ENCODE measurements at regions not wholly inside any gene's neighbourhood (a gene's known extent, or its start where the extent isn't known, plus 50 kb on each side); places are given as distances from the start of the nearest gene placed in this dataset.

- DNase-seq (ENCODE audit: low read depth in 2 of 2) = no peak
Observed at GRCh38 chr3:64464955-64465354, 222.8 kb downstream of the ADAMTS9 start.

DNA sequence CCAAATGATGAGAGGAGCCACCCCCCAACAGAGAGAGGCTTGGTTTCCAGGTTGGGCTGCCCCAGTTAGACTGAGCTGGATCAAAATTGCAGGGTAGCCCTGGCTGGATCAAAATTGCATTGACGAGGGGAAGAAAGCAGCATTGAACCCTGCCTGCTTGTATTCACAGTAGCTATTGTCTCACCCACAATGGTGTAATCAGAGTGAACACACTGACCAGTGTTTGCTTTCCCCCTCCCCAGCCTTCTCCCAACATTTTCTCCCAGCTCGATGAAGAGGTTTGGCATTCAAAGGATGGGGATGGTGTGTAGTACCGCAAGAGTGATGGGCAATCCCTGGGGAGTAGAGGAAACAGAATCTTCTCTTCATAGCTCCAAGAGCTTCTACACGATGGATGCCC is 223.8 kb downstream of the ADAMTS9 start:
- no peak for DNase-seq (ENCODE audit: low read depth in 2 of 2)

DNA sequence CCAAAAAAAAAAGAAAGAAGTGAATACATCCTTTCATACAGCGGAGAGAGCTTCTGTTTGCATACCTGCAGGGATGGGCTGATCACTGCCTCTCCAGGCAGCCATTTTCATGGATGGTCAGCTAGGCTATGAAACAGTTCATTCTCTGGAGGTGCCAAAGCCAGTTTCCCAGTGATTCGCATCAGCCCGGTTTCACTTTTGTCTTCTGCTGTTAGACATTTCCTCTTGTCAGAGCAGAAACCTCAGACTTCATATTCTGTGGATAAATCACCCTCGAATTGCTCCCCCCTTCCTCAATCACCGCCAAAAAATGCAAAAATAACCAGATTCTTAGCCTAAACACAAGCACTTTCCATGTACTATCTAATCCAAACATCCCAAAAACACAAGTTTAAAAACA is 225.6 kb downstream of the ADAMTS9 start:
- DNase-seq (ENCODE audit: low read depth in 2 of 2) = no peak

DNA sequence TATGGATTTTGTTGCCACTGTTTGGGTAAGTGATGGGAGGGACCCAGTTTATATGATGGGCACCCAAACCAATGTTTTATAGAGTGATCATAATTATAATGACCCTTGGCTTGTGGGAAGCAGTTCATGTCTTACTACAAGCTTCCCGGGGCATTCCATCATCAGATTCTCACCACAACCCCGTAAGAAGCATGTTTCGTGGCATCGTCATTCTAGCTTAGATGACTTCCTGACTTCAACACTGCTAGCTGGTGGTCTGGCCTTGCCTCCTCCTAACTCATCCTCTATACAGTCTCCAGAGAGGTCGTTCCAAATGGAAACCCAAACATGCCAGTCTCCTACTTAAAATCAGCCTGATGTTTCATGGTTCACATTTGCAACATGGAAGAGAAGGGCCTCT is 226.9 kb downstream of the ADAMTS9 start:
- DNase-seq (ENCODE audit: low read depth in 2 of 2) = no peak

DNA sequence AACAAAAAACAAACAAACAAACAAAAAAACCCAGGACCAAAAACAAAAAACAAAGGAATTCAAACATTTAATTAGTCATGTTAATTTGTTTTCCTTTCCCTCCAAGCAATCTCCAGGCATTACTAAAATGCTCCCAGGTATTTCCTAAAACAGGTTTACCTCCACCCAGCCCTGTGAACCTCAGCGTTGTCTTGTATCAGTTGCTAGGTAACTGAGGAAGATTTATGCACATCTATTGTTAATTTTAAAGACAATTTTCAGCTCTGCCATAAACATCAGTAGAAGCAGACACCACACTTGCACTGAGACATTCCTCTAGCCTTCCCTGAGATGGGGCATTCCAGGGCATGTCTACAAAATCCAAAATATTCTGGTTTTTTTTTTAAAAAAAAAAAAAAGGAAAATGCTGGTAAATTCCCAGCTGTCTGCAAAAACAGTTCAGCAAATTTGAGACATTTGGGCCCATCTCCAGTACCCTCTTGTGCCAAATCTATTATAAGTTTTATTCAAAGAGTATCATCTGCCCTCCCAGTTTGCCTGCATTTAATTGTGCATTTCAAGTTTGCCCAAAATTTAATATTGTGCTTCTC is 227.6 kb downstream of the ADAMTS9 start:
- DNase-seq (ENCODE audit: low read depth in 2 of 2) = no peak

DNA sequence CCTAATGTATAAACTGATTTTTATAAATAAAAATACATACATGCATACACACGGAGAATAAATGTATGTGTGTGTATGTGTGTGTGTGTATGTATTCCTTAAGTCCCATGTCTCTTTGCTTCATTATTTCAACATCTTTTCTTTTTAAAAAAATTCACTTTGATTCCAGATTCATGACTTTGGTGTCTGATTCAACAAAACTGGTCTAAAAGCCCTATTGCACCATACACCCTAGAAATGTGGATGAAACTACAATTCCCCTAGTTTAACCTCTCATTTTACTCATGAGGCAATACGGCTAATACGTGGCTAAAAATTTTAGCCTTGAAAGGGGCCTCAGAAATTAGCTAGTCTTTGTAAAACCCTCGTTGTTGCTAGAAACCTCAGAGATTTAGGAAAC is 228.1 kb downstream of the ADAMTS9 start:
- no peak for DNase-seq (ENCODE audit: low read depth in 2 of 2)

GRCh38 chr3:64457811-64458210 is 230.0 kb downstream of the ADAMTS9 start:
- no peak for DNase-seq (ENCODE audit: low read depth in 2 of 2)

DNA sequence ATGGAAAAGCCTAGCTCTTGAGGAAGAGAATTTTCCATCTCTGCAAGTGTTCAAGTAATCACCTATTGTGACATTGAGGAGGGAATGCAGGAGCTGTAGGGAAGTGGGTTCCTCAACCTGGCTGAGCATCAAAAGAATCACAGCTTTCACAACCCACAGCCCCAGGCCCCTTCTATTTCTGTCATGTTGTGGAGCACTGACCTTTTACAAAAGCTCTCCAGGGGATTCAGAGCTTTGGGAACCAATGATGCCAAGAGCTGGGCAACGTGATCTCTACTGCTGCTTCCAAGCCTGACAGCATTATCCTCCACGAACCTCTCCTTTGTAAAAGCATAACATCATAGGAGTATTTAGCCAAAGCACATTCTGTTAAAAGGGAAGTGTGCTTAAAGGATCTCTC is 231.1 kb downstream of the ADAMTS9 start:
- DNase-seq (ENCODE audit: low read depth in 2 of 2) = no peak

DNA sequence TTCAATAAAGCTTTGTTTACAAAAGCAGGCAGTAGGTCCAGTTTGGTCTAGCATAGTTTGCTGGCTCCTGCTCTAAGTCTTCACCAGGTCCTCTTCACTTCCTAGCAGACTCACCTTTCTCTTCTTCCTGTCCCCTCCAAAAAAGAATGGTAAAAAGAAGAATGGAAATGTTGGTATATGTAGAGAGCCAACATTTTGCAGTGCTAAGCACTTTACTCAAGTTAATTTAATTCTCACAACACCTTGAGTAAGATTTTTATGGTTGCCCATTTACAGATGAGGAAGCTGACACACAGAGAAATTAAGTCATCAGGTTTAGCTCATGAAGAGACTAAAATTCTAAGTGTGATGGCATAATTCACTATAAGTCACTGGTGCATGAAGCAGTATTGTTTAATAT is 230.1 kb upstream of the PRICKLE2 start:
- no peak for DNase-seq (ENCODE audit: low read depth in 2 of 2)

- no peak for DNase-seq (ENCODE audit: low read depth in 2 of 2)
Observed at GRCh38 chr3:64454768-64455167, 229.5 kb upstream of the PRICKLE2 start.

- DNase-seq (ENCODE audit: low read depth in 2 of 2) = no peak
Observed at GRCh38 chr3:64454179-64454578, 228.9 kb upstream of the PRICKLE2 start.

- DNase-seq (ENCODE audit: low read depth in 2 of 2) = no peak
Observed at GRCh38 chr3:64451283-64452012, 226.2 kb upstream of the PRICKLE2 start.

DNA sequence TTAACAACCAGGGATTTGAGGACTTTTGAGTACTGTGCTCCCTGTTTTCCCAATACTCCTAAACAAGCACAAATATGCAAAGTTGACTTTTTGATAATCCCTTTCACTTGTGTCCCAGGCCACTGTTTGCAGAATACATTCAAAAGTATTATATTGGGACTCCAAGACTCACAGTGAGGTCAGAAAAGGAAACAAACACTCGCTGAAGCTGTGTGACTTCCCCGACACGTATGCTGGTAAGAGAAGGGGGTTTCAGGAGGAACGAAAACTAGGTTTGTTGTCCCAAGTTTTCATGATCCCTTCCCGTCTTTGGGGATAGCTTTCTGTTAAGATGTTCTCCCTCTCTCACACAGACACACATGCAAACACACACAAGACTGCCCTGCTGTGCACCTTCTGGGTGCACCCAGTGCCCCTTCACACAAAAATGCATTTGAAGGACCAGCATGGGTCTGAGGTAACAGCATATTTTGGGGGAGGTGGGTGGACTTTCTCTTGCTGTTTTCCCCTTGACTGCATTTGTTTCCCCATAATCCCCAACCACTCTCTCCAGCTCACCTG is 225.2 kb upstream of the PRICKLE2 start:
- DNase-seq (ENCODE audit: low read depth in 2 of 2) = no peak

DNA sequence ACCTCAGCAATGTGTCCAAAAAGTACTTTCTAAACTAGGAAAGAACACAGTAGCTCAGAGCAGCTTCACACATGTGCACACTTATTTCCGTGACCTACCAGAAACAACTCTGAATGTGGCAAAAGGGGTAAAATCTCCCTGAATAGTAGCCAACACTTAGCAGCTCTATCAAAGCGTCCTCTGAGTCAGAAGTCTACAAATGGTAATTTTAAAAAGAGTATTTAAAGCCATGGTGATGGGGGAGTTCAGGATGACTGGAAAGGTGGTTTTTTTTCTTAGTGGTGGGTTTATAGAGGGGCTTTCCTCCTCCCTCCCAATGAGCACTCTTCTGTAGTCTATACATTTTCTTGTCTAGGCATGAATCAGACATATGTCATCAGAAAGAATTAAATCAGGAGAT is 223.8 kb upstream of the PRICKLE2 start:
- DNase-seq (ENCODE audit: low read depth in 2 of 2) = no peak

DNA sequence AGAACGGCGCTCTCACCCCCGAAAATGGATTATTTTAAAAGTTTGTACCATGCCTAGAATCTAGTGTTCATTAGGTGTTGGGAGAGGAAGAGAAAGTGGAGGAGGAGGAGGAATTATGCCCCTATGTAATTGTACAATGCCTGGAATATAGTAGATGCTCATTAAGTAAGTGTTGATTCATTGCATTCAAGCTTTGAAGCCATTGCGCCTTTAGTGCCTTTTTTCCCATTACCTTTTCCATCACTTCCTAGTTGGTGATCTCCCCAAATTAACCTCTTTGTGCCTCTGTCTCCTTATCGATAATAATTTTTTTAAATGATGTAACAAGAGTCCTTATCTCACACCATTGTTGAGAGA is 220.7 kb upstream of the PRICKLE2 start:
- no peak for DNase-seq (ENCODE audit: low read depth in 2 of 2)

DNA sequence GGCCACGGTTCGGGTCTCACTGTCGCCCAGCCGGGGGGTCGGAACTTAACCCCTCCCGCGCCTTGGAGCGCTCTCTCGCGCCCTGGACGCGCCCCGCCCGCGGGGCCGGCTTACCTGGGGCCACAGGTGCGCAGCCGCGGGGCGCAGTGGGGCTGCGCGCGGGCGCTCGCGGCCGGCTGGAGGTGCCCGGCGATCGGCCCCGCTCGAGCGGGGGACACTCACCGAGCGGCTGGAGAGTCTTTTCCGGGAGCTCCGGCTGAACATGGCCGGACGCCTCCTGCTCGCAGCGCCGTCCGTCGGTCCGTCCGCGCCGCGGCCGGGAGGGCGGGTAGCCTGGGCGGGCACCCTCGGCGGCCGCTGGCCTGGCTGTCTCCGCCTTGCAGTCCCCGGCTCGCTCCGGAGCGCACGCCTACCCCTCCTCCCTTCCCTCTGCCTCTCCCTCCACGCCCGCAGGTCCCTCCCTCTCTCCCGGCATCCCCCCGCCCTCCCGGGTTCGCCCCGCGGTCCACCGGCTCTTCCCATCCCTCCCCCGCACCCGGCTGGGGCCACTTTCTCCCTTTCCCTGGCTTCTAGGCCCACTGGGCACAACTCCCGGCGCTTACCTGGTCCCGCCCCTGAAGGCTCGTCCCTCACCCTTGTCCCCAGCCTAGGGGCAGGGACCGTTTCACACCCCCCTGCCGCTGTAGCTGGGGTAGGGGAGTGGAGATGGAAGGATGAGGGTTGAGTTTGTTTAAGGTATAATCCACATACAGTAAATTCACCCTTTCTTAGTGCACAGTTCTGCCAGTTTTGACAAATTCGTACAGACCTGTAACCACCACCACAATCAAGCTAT is 220.1 kb upstream of the PRICKLE2 start:
- DNase-seq (ENCODE audit: low read depth in 2 of 2) = no peak

GRCh38 chr3:64444490-64445108 is 219.3 kb upstream of the PRICKLE2 start:
- DNase-seq (ENCODE audit: low read depth in 2 of 2) = no peak

- no peak for DNase-seq (ENCODE audit: low read depth in 2 of 2)
Observed at GRCh38 chr3:64443546-64444381, 218.5 kb upstream of the PRICKLE2 start.

DNA sequence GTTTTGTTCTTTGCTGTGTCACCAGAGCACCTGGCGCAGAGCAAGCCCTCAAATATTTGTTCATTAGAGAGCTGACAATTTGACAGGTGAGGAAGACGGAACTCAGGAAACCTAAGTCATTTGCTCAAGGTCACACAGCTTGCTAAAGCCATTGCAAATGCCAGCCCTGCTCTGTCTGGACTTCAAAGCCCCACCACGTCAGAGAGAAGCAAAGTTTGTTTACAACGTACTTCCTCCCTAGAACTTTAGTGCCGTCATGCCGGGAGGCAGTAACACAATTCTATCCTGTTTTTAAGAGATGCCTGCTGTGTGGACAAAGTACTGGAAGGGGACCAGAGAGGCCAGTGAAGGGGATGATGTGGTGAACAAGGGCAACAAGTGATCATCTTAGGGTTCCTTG is 216.6 kb upstream of the PRICKLE2 start:
- no peak for DNase-seq (ENCODE audit: low read depth in 2 of 2)

GRCh38 chr3:64440498-64440897 is 215.2 kb upstream of the PRICKLE2 start:
- DNase-seq (ENCODE audit: low read depth in 2 of 2) = no peak

DNA sequence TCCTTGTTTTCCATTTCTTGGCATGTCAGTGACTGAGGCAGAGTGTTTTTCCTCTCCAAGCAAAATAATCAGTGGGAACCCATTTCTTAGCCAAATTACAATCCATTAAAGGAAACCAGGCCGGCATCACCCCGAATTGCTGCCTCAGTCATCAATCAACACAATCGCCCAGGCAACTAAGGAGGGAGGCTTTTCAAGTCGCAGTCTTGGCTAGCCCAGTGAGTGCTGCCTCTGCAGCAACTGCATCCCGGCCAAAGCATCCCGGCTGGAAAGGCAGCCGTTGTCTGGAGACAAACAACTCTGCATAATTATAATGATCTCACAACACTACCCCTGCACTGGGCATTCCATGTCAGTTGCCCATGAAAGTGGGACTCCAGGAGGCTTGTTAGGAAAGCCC is 213.5 kb upstream of the PRICKLE2 start:
- DNase-seq (ENCODE audit: low read depth in 2 of 2) = no peak
